Activated effector memory CD4-positive, alpha-beta T cell treated with Interleukin-2 at 50 U/mL for 16 hours (primary cell): ENCODE measurements at regions not wholly inside any gene's neighbourhood (a gene's known extent, or its start where the extent isn't known, plus 50 kb on each side); places are given as distances from the start of the nearest gene placed in this dataset.
"Not testable (repeated sequence)": the region's sequence is repeated elsewhere in the genome, so short reads cannot be mapped to it uniquely, and the experiment has no call there.

ENCODE experiments used
- DNase-seq: peaks from one replicate; pipeline ENCODE4 v3.0.0-alpha.2; 2020

DNA sequence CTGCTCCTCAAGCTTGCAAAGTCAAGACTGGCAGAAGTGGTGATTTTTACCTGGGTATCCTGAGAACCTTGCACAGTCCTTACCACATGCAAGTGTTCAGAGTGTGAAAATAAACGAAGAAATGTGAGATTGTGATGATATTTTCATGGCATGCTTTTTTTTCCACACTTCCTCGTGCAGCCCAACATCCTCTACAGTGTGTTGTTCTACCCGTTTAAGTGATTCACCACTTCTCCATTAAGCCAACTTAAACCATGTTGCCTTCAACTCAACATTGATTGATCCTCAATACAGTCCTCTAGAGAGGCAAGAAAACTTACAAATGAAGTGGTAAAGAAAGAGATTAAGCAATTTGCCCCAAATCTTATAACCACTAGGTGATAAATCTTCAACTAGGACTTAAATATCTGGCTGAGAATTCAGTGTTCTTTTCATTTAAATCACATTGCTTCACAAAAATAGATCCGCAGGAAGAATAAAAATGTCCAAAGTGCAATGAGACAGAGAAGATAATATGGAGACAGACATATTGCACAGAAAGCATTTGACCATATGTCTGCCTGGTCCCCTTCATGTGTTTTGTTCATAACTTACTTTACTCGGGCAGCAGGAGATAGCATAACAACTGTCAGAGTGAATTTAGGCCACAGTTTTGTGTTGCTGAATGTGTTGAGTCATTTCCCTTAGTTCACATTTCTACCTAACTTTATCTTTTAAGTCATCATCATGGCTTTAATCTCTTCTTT is 75.8 kb upstream of the PARP8 start:
- not testable (repeated sequence) for DNase-seq

DNA sequence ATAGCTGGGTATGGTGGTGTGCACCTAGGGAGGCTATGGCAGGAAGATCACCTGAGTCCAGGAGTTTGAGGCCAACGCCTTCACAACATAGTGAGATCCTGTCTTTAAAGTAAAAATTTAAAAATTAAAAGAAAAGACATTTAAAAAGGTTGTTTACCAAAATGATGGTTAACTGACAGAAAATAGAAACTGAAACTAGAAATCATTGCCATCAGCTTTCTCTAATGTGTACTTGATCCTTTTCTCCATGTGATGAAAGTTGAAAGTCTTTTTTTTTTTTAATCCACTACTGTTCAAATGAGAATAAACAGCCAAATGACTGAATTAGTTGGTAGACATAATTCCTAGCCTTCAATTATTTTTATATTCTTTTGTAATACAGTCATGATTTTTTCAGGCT is 75.1 kb upstream of the PARP8 start:
- not testable (repeated sequence) for DNase-seq

DNA sequence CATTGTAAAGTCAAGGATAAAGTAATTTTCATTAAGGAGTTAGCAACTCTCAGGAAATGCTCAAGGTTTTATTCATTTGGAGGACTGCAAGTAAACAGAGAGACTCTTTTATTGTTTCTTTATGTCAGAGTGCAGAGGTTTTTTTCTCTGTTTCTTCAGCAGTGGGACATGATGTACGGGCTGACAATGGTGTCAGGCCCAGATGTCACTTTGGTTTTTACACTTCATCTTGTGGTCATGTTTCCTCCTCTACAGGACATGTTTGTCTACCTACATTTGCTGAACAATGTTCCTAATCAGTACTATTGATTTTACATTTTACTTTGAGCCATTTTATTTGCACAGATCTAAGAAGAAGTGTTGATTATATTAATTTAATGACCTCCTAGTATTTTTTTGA is 72.8 kb upstream of the PARP8 start:
- no peak for DNase-seq

DNA sequence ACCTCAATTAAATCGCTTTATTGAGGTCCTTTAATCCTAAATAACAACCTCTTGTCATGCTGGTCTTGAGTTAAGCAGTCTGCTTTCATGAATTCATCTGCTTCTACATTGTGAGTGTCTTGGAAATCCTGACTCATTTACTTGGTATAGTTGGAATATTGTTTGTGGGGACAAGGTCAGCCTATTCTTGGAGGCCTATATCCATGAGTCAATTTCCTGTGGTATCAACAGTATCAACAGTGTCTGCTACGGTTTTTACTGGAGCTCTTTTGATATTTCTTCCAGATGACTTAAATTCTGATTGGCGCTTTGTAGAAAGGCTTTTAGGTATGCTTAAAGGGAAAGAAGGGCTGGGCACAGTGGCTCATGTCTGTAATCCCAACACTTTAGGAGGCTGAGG is 71.2 kb upstream of the PARP8 start:
- DNase-seq: no peak

DNA sequence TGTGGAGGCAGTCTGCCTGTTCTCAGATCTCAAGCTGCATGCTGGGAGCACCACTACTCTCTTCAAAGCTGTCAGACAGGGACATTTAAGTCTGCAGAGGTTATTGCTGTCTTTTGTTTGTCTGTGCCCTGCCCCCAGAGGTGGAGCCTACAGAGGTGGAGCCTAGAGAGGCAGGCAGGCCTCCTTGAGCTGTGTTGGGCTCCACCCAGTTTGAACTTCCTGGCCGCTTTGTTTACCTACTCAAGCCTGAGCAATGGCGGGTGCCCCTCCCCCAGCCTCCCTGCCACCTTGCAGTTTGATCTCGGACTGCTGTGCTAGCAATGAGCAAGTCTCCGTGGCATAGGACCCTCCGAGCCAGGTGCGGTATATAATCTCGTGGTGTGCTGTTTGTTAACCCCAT is 64.9 kb upstream of the PARP8 start:
- peak; percentile 40 for DNase-seq

DNA sequence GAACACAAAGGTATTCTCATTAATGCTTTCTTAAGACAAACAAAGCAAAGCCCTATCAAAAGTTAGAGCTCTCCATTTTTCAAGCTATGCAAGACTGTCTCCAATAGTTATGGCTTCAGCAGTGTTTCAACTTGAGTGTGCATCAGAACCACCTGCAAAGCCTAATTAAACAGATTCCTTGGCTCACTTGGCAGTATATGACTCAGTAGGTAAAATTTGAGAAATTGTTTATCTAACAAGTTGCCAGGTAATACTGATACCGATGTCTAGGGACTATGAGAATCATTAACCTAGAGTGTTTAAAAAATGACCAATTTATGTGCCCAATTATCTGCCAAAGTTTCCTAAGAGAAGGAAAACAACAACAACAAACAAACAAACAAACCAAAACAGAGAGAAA is 60.3 kb upstream of the PARP8 start:
- no peak for DNase-seq

DNA sequence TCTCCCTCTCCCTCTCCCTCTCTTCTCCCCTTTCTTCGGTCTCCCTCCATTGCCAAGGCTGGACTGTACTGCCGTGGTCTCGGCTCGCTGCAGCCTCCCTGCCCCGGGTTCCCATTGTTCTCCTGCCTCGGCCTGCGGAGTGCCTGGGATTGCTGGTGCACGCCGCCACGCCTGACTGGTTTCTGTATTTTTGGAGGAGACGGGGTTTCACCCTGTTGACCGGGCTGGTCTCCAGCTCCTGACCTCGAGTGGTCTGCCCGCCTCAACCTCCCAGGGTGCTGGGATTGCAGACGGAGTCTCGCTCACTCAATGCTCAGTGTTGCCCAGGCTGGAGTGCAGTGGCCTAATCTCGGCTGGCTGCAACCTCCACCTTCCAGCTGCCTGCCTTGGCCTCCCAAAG is 59.0 kb upstream of the PARP8 start:
- not testable (repeated sequence) for DNase-seq

DNA sequence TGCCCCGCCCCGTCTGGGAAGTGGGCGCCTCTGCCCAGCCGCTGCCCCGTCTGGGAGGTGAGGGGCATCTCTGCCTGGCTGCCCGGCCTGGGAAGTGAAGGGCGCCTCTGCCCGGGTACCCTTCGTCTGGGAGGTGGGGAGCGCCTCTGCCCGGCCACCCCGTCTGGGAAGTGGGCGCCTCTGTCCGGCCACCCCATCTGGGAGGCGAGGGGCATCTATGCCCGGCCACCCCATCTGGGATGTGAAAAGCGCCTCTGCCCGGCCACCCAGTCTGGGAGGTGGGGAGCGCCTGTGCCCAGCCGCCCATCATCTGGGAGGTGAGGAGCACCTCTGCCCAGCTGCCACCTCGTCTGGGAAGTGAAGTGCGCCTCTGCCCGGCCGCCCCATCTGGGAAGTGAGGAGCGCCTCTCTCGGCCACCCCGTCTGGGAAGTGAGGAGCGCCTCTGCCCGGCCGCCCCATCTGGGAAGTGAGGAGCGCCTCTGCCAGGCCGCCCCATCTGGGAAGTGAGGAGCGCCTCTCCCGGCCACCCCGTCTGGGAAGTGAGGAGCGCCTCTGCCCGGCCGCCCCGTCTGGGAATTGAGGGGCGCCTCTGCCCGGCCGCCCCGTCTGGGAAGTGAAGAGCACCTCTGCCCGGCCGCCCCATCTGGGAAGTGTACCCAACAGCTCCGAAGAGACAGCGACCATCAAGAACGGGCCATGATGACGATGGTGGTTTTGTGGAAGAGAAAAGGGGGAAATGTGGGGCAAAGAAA is 58.3 kb upstream of the PARP8 start:
- not testable (repeated sequence) for DNase-seq

DNA sequence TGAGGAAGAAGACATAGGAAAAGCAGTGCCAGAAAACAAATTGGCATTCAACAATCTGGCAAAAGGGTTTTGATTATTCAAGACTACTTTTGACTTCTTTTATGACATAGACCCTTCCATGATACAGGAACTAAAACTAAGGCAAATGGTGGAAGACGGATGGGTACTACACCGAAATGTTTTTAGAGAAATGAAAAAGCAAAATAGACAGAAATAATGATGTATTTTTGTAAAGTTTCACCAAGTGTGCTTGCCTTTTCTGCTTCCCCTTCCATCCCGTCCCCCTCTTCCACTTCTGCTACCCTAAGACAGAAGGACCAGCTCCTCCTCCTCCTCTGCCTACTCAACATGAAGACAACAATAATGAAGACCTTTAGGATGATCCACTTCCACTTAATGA is 53.4 kb upstream of the PARP8 start:
- DNase-seq: not testable (repeated sequence)
